Hematopoietic multipotent progenitor cell treated with erythropoietin and hydrocortisone succinate and interleukin-3 and kit ligand, for 6 days (in vitro differentiated cells): ENCODE measurements at regions not wholly inside any gene's neighbourhood (a gene's known extent, or its start where the extent isn't known, plus 50 kb on each side); places are given as distances from the start of the nearest gene placed in this dataset.
A peak's percentile ranks its signal among the peaks of the same experiment; 100 is the strongest.

ENCODE experiments used
- DNase-seq: peaks from one replicate; pipeline ENCODE4 v3.0.0-alpha.2; 2015

GRCh38 chr13:33373624-33374023, 88.1 kb upstream of the STARD13 start:
- no peak for DNase-seq

GRCh38 chr13:33375421-33375820, 89.9 kb upstream of the STARD13 start:
- DNase-seq, result no peak

GRCh38 chr13:33376212-33376611, 90.7 kb upstream of the STARD13 start:
- DNase-seq, result no peak

- no peak for DNase-seq
Observed at GRCh38 chr13:33377411-33377810, 91.9 kb upstream of the STARD13 start.

- DNase-seq, result no peak
Observed at GRCh38 chr13:33377825-33378224, 92.3 kb upstream of the STARD13 start.

GRCh38 chr13:33379608-33380007, 94.1 kb upstream of the STARD13 start:
- DNase-seq, result no peak

GRCh38 chr13:33380487-33381079, 95.0 kb upstream of the STARD13 start:
- DNase-seq, result no peak

- DNase-seq, result no peak
Observed at GRCh38 chr13:33381180-33381579, 95.6 kb upstream of the STARD13 start.

- DNase-seq, result no peak
Observed at GRCh38 chr13:33381906-33382305, 96.4 kb upstream of the STARD13 start.

- DNase-seq, result no peak
Observed at GRCh38 chr13:33383724-33384577, 98.4 kb upstream of the STARD13 start.

- DNase-seq, result peak; percentile 17
Observed at GRCh38 chr13:33388286-33388998, 102.9 kb upstream of the STARD13 start.

- no peak for DNase-seq
Observed at GRCh38 chr13:33392794-33393405, 107.3 kb upstream of the STARD13 start.

- no peak for DNase-seq
Observed at GRCh38 chr13:33394294-33394932, 108.9 kb upstream of the STARD13 start.

GRCh38 chr13:33401238-33401637, 115.7 kb upstream of the STARD13 start:
- DNase-seq, result no peak

GRCh38 chr13:33402975-33403374, 117.4 kb upstream of the STARD13 start:
- no peak for DNase-seq

GRCh38 chr13:33403807-33404362, 118.3 kb upstream of the STARD13 start:
- DNase-seq, result no peak

- no peak for DNase-seq
Observed at GRCh38 chr13:33405371-33405770, 119.8 kb upstream of the STARD13 start.

- no peak for DNase-seq
Observed at GRCh38 chr13:33409673-33410510, 124.3 kb upstream of the STARD13 start.

- DNase-seq, result no peak
Observed at GRCh38 chr13:33410619-33411018, 125.1 kb upstream of the STARD13 start.

- DNase-seq, result no peak
Observed at GRCh38 chr13:33411312-33411711, 125.8 kb upstream of the STARD13 start.

GRCh38 chr13:33415822-33416221, 130.3 kb upstream of the STARD13 start:
- no peak for DNase-seq
